T1000 (cell line): ENCODE measurements at regions not wholly inside any gene's neighbourhood (a gene's known extent, or its start where the extent isn't known, plus 50 kb on each side); places are given as distances from the start of the nearest gene placed in this dataset.

Source experiments
- DNase-seq: peaks from one replicate; lab custom pipeline; 2025; ENCODE audit warnings: mixed read lengths; lab: John Stamatoyannopoulos, UW

DNA sequence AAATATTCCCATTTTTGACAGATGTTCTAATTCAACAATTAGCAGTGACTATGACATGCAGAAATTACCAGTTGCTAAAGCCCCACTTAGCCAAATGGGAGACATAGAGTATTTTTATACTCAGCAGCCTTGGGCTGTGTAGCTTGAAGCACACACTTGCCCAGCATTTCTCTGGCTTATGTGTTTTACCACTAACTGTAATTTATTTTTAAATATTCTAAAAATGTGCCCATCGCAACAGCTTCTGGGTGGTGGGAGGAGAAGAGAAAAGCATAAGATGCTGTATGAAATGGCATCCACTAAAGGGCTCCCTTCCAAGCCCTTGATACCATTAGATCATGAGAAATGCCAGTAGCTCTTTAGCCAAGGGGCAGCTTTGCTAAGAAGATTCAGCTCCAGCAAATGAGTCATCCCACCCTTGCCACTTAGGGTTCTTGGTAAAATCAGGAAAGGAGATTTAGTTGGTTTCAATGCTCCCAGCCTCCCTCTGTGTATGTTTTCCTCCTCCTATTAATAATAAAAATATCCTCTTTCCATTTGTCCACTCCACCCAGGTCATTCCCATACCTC, 462.7 kb upstream of the DEPDC1 start:
- peak; percentile 11 for DNase-seq

DNA sequence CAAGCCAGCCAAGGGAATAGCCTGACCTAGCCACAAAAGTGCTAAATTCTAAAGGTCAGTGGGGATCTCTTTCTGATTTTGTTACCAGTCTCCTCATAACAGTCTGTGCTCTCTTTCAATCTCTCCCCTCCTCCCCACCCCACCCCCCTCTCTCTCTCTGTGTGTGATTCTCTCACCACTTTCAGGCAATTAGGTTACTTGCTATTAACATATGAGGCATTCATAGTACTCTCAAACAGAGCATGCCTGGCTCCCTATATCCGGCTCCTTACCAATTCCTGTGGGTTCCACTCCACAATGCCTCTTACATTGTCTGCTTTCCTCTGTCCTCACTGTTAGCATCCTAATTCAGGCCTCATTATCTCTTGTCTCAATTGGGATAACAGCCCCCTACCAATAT, 464.3 kb upstream of the DEPDC1 start:
- DNase-seq = no peak

DNA sequence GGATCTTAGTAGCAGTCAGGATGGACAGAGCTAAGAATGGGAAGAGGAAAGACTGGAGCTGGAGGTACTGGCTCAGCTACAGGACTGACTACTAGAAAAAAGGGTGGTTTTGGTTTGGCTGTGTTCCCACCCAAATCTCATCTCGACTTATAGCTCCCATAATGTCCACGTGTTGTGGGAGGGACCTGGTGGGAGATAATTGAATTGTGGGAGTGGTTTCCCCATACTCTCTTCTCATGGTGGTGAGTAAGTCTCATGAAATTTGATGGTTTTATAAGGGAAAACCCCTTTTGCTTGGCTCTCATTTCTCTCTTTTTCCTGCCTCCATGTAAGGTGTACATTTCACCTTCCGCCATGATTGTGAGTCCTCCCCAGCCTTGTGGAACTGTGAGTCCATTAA, 466.5 kb upstream of the DEPDC1 start:
- DNase-seq = peak; percentile 42

DNA sequence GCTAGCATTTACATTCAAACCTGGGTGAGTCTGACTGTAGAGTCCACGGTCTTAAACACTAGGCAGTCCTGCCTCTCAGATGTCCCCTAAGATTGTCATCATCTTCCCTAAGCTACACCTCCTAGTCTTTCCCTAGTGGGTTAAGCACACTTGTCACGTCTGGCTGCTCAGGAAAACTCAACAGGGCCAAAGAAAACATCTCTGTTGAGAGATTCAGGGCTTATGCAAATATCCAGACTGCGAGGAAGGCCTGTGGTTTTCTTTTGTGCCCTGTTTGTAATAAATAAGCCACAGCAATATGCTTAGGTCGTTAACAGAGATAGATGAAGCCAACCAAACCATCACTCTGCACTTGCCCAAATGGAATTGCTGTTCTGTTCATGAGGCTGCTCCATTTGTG, 472.6 kb upstream of the DEPDC1 start:
- DNase-seq = peak; percentile 7

DNA sequence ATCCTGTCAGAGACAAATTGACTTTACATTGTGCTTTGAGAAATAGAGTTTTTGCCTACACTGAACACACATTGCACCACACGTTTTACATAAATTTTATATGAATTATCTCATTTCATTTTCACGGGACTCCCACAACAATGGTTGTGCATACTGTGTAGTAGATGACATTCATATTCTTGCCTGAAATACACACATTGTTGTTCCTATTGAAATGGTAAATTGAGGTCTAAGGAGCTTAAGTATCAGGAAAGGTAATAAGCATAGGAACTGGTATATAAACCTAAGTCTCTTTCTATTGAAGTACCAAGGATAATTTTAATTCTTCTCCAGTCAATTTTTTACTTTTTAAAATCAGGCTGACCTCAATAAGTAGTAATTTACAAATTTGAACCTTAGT, 473.7 kb upstream of the DEPDC1 start:
- no peak for DNase-seq

DNA sequence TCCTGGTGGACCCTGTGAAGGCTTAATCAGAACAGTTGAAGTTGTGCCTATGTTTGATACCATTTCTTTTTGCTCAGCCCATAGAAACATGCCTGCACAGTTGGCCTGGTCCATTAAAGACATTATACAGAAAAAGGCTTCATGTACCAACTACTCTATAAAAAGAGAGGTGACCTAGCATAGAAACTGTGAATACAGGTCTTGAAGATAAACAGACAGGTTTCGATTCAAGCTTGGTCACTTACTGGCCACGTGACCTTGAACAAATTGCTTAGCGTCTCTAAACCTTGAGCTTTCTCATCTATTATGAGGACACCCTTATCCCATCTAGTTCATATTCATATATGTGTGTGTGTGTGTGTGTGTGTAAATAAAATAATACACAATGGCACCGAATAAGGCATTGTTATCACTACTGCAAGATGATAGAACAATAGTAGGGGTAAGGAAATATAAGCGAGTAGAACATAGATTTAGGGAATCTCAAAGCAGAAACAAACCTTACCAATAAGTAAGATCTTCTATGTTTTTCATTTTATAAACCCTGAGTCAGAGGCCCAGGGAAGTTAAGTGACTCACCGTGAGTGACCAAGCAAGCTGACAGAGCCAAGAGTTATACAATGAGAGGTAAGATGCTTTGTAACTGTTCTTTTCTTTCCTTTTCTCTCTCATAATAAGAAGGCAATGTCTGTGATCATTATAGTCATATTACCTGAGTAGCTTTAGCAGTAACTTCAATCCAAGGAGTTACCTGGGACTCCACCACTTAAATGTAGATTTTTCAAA, 476.8 kb upstream of the DEPDC1 start:
- DNase-seq = peak; percentile 16

DNA sequence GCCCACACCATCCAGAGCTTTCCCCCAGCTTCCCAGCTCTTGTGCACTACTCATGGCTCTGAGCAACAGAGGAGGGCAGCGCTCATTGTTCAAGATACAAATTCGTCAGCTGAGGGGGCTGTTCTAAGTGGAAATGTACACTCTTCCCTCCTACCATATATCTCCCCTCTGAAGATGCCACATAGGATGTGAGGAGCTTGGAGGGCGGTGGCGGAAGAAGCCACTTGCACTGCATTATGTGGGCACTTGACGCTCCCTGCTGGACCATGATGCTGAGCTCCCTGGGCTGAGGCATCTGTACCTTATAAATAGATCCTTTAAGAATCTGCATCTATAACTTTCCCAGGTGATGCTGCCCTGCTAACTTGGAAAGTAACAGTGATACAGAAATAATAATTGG, 477.6 kb upstream of the DEPDC1 start:
- no peak for DNase-seq

DNA sequence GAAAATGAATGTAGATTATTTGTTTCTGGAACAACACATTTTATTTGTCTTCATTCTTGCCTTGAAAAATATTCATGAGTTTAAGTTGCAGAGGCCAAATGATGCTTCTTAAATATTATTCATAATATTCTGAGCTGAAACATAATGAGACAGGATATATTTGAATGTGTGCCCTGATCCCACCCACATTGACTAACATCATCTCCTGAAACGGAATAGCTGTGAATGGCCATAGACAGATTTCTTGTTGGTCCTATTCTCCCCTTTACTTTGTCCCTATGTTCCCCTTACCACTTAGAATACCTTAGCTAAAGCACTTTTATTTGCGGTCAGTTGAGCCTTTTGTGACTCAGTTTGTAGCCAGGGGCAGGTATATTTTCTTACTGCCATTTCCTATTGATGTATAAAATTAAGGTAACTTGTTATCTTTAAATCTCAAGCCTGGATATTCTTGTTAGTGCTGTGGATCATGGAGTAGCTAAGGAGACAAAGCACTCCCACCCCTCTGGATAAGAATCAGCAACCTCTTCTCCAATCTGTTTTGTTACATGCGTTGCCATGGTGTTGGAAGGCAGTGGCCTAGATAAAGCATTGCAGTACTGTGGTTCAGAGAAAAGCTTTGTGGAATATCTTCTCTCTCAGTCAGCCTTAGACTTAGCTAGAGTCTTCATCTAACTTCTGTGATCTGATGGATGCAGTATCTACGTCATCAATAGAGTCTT, 478.5 kb upstream of the DEPDC1 start:
- no peak for DNase-seq

DNA sequence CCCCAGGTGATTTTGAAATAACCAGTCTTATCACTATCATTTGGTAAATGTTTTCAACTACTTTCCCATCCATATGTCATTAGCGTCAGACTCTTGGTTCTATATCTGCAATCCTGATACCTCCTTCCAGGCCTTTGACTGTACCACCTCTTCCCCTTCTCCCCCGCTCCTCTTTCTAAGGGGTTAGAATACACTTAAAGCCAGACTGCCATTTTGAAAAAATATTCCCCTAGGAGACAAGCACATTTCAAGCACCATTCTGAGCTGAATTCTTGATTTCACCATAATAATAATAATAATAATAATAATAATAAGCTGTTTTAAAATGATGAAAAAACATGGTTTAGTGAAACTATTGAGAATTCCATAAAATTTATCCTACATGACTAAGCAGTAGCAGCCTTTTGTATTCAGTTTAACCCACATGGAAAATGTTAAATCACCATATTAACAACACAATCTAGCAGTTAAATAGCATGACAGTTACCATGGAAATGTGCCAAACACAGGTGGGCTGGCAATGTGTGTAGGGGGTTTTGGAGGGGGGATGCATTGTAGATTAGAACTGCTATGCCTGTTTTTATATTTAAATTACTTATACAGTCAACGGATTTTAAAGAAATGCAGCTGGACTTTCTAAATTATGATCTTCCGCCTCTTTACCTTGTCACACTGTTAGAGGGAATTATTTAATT, 480.2 kb upstream of the DEPDC1 start:
- DNase-seq = no peak

DNA sequence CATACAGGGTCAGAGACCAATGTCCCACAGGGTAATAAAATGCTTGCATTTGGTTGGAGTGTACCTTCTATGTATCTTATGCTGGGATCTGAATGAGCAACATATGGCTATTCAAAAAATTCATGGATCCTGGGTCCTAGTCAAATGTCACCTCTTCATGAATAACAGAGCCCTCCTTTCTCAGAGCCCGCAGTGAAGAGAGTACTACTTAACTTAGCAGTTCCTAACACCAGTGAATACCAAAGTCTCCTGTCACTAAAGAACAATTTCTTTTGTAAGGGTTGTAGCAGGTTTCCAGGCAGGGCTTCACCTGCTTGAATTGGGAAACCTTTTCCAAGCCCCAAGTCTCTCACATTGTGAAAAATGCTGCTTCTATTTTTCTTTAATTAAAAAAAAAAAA, 483.0 kb upstream of the DEPDC1 start:
- no peak for DNase-seq

DNA sequence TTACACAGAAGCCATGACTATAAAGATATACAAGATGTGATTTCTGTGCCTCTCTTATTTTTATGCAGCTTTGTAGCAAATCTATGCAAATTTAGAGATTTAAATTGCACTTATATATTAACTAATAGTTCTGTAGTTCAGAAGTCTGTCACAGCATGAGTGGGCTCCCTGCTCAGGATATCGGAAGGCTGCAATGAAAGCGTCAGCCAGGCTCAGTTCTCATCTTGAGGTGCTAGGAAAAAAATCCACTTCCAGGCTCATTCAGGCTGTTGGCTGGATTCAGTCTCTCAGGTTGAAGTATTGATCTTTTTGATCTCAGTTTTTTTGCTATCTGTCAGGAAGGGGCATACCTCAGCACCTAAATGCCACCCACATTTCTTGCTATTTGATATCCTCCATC, 487.4 kb upstream of the DEPDC1 start:
- DNase-seq = no peak

DNA sequence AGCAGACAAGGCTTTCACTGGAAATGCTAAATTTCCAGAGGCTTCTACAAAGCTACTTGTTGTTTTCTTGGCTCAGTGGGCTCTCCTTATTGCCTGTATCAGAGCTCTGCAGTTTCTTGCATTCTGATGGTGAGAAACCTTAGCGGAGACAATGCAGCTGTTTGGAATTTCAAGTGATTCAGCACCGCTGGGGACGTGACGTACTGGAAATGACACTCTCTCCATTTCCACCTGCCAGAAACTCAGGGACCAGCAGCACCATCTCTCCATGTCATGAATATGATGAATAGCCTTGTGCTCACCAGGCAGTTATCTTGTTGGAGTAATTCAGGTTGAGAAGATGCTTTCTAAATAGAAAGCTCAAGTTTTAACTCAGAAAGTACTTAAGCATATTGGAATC, 497.2 kb upstream of the DEPDC1 start:
- no peak for DNase-seq

DNA sequence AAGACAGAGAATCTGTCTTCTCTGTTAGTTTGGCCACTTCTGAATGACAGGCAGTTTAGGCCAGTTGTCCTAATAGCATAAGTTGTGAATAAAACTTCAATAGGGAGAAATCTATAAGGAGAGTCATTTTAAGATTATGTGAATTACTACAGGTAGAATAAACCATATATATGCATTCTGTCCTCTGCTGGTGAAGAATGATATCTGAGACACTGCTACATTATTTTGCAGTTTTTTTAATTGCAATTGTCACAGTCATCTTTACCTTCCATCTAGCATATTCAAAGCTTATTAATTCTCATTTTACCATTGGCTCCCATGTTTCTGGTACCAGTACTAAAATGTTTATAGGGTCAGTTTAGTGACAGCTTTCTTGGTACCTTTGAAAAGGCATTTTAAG, 519.6 kb upstream of the DEPDC1 start:
- no peak for DNase-seq

DNA sequence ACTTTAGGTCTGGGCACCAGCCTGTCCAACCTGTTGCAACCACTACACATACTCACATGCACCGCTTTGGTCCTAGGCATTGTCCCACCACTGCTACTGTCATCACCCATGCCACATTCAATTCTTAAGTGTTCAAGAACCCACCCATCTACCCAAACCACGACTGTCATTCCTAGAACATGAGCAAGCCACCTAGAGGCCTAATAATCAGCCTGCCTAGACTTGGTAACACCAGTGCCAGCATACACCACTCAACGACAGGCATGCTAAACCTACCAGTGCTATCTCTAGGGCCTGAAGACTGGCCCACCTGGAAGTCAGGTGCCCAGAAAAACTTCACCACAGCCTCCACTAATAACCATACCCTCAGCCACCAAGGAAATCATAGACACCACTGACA, 532.8 kb upstream of the DEPDC1 start:
- DNase-seq = no peak

DNA sequence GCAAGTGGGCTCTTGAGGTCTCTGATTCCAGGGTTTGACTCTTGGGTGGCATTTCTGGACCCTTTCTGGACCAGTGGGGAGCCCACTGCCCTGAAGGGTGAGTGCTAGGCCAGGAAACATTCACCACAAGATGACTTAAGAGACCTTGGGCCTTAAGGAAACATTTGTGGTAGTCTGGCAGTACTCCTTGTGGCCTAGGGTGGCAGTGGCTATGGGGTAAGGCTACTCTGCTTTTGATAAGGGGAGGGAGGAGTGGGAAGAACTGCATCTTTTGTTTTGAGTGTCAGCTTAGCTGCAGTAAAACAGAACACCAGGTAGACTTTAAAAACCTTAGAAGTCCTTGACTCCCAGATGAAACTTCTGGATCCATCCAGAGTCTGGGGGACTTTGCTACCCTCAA, 529.3 kb upstream of the LRRC7 start:
- no peak for DNase-seq

DNA sequence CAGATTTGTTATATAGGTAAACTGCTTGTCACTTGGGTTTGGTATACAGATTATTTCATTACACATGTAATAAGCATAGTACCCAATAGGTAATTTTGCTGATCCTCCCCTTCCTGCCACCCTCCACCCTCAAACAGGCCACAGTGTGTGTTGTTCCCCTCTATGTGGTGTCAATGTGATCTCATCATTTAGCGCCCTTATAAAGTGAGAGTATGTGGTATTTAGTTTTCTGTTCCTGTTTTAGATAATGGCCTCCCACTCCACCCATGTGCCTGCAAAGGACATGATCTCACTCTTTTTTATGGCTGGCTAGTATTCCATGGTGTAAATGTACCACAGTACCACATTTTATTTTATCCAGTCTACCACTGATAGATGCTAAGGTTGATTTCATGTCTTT, 522.1 kb upstream of the LRRC7 start:
- no peak for DNase-seq

DNA sequence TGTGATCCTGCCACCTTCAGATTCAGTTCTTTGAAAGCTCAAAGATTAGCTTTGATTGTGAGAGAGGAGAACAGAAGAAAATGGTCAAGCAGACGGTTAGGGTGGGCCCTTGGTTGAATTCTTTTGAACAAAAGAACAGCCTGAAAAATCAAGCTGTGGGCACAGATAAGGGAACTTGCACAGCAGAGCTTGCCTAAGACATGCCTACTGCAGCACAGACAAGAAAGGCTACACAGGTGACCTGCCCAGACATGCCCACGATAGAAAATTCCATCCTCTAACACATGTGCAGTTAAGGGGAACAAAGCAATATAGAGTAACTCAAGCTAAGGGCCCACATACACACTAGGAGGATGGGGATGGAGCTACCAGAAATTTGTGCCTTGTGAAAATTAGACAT, 512.5 kb upstream of the LRRC7 start:
- DNase-seq = no peak

DNA sequence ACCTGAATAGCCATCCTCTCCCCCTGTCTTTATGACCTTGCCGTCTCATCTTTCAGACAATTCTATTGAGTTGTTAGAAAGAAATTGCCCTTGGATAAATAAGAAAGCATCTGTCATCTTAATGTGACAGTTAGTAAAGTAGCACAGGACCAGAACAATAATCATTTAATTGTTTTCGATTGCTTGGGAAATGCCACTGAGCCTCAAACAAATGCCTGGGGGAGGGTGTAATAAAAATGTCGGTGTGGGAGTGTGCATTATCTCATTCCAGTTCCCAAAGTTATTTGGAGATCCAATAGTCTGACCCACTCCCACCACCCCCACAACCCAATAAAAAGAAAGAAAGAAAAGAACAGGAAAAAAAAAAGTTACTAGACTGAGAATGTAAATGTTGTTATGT, 509.3 kb upstream of the LRRC7 start:
- DNase-seq = no peak

DNA sequence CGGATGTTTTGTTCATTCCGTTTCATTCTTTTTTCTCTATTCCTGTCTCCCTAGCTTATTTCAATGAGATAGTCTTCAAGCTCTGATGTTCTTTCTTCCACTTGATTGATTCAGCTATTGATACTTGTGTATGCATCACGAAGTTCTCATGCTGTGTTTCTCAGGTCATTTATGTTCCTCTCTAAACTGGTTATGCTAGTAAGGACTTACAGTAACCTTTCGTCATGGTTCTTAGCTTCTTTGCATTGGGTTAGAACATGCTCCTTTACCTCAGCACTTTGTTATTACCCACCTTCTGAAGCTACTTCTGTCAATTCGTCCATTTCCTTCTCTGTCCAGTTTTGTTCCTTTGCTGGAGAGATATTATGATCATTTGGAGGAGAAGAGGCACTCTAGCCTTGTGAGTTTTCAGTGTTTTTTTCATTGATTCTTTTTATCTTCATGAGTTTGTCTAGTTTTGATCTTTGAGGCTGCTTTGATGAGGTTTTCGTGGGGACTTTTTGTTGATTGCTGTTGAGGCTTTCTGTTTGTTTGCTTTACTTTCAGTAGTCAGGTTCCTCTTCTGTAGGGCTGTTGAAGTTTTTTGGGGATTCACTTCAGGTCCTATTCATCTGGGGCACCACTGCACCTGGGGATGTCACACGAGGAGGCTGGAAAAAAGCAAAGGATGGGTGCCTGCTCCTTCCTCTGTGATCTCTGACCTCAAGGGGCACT, 496.9 kb upstream of the LRRC7 start:
- no peak for DNase-seq

DNA sequence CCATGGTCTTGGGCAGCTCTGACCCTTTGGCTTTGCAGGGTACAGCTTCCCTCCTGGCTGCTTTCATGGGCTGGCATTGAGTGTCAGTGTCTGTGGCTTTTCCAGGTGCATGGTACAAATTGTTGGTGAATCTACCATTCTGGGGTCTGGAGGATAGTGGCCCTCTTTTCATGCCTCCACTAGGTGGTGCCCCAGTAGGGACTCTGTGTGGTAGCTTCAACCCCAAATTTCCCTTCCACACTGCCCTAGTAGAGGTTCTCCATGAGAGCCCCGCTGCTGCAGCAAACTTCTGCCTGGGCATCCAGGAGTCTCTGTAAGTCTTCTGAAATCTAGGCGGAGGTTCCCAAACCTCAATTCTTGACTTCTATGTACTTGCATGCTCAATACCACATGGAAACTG, 494.5 kb upstream of the LRRC7 start:
- no peak for DNase-seq

DNA sequence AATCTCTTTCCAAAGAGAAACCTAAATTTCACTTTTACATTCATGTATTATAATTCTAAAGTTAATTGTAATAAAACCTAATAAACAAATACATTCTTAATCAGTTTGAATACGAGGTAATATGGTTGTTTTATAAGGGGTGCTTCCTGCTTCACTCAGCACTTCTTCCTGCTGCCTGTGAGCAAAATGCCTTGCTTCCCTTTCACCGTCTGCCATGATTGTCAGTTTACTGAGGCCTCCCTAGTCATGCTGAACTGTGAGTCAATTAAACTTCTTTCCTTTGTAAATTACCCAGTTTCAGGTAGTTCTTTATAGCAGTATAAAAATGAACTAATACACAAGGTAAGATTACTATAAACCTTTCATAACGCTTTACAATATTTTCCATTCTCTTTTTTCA, 491.1 kb upstream of the LRRC7 start:
- no peak for DNase-seq

DNA sequence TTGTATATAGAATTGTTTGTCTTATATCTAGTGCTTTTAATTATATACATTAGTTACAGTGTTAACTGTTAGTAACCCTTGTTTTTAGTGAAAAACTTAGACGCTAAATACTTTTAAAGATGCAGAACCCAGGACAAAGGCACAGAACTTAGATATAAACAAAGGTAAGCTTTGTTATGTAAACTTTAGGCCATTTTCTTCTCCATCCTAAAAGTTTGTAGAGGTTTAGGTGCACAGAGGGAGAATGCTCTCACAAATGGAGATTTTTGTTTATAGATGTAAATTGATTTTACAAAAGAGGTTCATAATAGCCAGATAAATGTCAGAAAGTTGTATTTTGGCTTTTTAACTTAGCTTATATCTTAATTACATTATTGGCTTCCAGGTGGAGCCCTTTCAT, 490.5 kb upstream of the LRRC7 start:
- no peak for DNase-seq
